ENCODE measurements at regions not wholly inside any gene's neighbourhood (a gene's known extent, or its start where the extent isn't known, plus 50 kb on each side); places are given as distances from the start of the nearest gene placed in this dataset.

- no peak for TF ChIP-seq FOXM1 (IDR thresholded peaks at IDR 0.05; ENCODE audit: borderline replicate concordance, low read depth)
- no peak for TF ChIP-seq YY1 (IDR thresholded peaks at IDR 0.05; ENCODE audit: low read depth)
These were observed 462.1 kb downstream of the TMEM38B start for GRCh38 chr9:106156465-106156864.
